GM06990 (cell line): ENCODE measurements at regions not wholly inside any gene's neighbourhood (a gene's known extent, or its start where the extent isn't known, plus 50 kb on each side); places are given as distances from the start of the nearest gene placed in this dataset.

Source experiments
- DNase-seq: peaks from one replicate; pipeline ENCODE4 v3.0.0-alpha.2; 2011; ENCODE audit not compliant: insufficient read length; ENCODE audit errors: extremely low read depth
- H3K27me3 ChIP-seq: replicated peaks from 2 replicates; pipeline ENCODE4 v1.6.0; 2011; ENCODE audit warnings: low read length; ENCODE audit not compliant: control insufficient read depth, insufficient read depth
- H3K36me3 ChIP-seq: 2 replicates; pipeline ENCODE4 v1.5.1; 2011; ENCODE audit warnings: low read length; ENCODE audit not compliant: control insufficient read depth, insufficient read depth
- H3K4me3 ChIP-seq: replicated peaks from 2 replicates; pipeline ENCODE4 v1.5.1; 2011; ENCODE audit warnings: low read depth, mild to moderate bottlenecking, control low read depth, low read length
- TF ChIP-seq, protein P1 (sequence below): IDR thresholded peaks from 2 replicates; pipeline ENCODE4 v1.5.1; 2011; ENCODE audit warnings: low read length, control low read depth, mild to moderate bottlenecking, inconsistent platforms; ENCODE audit not compliant: insufficient read depth, poor library complexity, severe bottlenecking

DNA sequence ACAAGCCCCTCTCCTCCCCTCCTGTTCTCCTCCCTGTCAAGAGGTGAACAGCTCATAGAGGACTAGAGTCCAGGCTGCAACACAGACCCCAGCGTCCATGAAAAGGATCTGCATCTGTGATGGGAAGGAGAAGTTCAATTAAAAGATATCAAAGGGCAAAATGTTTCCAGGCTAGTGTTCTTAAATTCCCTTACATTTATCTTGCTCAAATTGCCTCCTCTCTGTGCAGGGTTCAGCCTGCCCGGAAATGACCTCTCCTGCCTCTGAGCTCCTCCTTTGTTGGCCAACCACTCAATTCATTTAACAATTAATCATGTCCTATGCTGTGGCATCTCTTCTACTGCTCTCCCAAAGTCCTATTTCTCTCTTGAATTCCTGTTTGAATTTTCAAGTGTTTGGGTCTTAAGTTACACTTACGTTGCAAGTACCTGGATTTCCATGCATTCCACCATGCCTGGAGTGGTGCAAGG is 105.3 kb downstream of the TSN start:
- Histone ChIP-seq H3K36me3 (no peaks in the 10 kb centered on the region), H3K27me3 (no peaks in the 10 kb centered on the region; the same call in 1 of the 2 replicates), H3K4me3 (no peak overlapping the region)
- DNase-seq: no peak
- TF ChIP-seq, protein P1, sequence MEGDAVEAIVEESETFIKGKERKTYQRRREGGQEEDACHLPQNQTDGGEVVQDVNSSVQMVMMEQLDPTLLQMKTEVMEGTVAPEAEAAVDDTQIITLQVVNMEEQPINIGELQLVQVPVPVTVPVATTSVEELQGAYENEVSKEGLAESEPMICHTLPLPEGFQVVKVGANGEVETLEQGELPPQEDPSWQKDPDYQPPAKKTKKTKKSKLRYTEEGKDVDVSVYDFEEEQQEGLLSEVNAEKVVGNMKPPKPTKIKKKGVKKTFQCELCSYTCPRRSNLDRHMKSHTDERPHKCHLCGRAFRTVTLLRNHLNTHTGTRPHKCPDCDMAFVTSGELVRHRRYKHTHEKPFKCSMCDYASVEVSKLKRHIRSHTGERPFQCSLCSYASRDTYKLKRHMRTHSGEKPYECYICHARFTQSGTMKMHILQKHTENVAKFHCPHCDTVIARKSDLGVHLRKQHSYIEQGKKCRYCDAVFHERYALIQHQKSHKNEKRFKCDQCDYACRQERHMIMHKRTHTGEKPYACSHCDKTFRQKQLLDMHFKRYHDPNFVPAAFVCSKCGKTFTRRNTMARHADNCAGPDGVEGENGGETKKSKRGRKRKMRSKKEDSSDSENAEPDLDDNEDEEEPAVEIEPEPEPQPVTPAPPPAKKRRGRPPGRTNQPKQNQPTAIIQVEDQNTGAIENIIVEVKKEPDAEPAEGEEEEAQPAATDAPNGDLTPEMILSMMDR: no peak

DNA sequence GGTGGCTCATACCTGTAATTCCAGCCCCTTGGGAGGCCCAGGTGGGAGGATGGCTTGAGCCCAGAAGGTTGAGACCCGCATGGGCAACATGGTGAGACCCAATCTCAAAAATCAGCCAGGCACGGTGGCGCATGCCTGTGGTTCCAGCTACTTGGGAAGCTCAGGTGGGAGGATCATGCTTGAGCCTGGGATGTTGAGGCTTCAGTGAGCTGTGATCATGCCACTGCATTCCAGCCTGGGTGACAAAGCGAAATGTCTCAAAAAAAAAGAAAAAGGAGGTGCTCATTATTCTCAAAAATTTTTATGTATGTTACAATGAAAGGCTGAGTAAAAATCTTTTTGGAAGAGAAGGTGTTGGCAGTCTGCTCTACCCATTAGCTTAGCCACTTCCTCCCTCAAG is 106.8 kb downstream of the TSN start:
- Histone ChIP-seq H3K27me3 (no peaks in the 10 kb centered on the region; the same call in 1 of the 2 replicates), H3K36me3 (no peaks in the 10 kb centered on the region), H3K4me3 (no peak overlapping the region)
- TF ChIP-seq, protein P1: no peak
- DNase-seq: no peak

- TF ChIP-seq, protein P1: no peak
- DNase-seq: no peak
- no peak overlapping the region for H3K4me3 ChIP-seq
- no peaks in the 10 kb centered on the region for H3K36me3 ChIP-seq
- no peaks in the 10 kb centered on the region; the same call in 1 of the 2 replicates for H3K27me3 ChIP-seq
Measured at GRCh38 chr2:121865914-121866313, 110.5 kb downstream of the TSN start.

GRCh38 chr2:121866789-121867188 is 111.3 kb downstream of the TSN start:
- Histone ChIP-seq H3K27me3 (no peaks in the 10 kb centered on the region; the same call in 1 of the 2 replicates), H3K4me3 (no peak overlapping the region), H3K36me3 (no peaks in the 10 kb centered on the region)
- no peak for DNase-seq
- TF ChIP-seq, protein P1: no peak

GRCh38 chr2:121868652-121869051 is 113.2 kb downstream of the TSN start:
- TF ChIP-seq, protein P1: no peak
- no peak for DNase-seq
- Histone ChIP-seq H3K4me3 (no peak overlapping the region), H3K36me3 (no peaks in the 10 kb centered on the region), H3K27me3 (no peaks in the 10 kb centered on the region; the same call in 1 of the 2 replicates)

GRCh38 chr2:121869363-121869762 is 113.9 kb downstream of the TSN start:
- H3K4me3 ChIP-seq: no peak overlapping the region

More at GRCh38 chr2:121869363-121869762, 113.9 kb downstream of the TSN start:
- Histone ChIP-seq H3K36me3 (no peaks in the 10 kb centered on the region), H3K27me3 (no peaks in the 10 kb centered on the region; the same call in 1 of the 2 replicates)
- DNase-seq: no peak
- TF ChIP-seq, protein P1: no peak
